22Rv1 (cell line): ENCODE measurements at regions not wholly inside any gene's neighbourhood (a gene's known extent, or its start where the extent isn't known, plus 50 kb on each side); places are given as distances from the start of the nearest gene placed in this dataset.

ENCODE experiments used
- CTCF ChIP-seq: fragments of 450-650 bp; IDR thresholded peaks from 2 replicates; pipeline ENCODE4 v1.5.1; 2017; ENCODE audit warnings: mild to moderate bottlenecking
- ZFX ChIP-seq: fragments of 450-650 bp; IDR thresholded peaks from 2 replicates; pipeline ENCODE4 v1.6.1; 2017; ENCODE audit warnings: antibody characterized with exemption, borderline replicate concordance

DNA sequence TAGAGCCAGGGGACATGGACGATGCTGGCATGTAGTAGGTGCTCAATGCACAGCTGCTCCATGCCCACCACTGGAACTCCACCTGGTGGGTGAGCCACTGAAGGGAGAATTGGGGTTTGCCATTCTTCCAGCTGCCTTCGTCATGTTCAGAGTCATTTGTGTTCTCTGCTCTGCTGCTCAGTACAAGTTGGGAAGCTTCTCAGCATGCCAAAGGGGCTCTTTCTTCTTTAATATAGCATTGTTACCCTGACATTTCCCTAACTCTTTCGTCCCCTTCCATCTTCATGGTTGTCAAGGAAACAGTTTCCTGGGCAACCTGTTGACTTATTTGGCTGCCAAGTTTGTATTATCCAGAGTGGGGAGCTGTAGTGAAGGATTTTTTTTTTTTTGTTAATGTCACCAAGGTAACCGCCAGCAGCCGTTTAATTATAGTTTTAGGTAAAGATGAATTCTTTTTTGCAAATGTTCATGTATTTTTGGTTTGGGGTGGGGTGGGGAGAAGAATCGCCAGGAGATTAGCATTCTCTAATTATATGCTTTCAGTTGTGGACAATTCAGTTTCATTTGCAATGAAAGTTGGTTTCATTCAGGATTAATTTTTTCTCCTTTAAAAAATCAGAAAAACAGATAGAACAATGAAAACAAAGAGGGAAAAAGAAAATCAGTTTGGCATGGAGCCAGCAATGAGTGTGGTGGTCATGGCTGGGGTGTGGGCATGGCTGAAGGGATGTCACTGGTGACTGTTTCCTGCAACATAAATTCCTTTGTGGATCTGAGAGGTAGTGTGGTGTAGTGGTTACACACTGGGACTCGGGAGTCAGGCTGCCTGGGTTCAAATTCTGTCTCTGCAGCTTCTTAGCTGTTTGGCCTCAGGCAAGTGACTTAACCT is 73.0 kb upstream of the KCNG1 start:
- TF ChIP-seq CTCF (no peak), ZFX (no peak)
